HepG2 (cell line): ENCODE measurements at regions not wholly inside any gene's neighbourhood (a gene's known extent, or its start where the extent isn't known, plus 50 kb on each side); places are given as distances from the start of the nearest gene placed in this dataset.
"Not testable (repeated sequence)": the region's sequence is repeated elsewhere in the genome, so short reads cannot be mapped to it uniquely, and the experiment has no call there.

Experiments
- ARNT ChIP-seq: fragments of 450-650 bp; IDR thresholded peaks from 2 replicates; pipeline ENCODE4 v1.6.1; 2017
- MATR3 ChIP-seq: sonication (generic); formaldehyde crosslinking; IDR thresholded peaks from 2 replicates; pipeline ENCODE4 v1.4.0; 2020; ENCODE audit warnings: missing genetic modification reagents
- NR2C2 ChIP-seq: sonication (generic); formaldehyde crosslinking; IDR thresholded peaks from 2 replicates; pipeline ENCODE4 v1.4.0; 2020; ENCODE audit warnings: missing genetic modification reagents, mild to moderate bottlenecking, moderate library complexity, borderline replicate concordance
- SMAD3 ChIP-seq: sonication (generic); formaldehyde crosslinking; IDR thresholded peaks from 2 replicates; pipeline ENCODE4 v1.4.0; 2020; ENCODE audit warnings: missing genetic modification reagents
- ZFP36 ChIP-seq: fragments of 150-350 bp; IDR thresholded peaks from 2 replicates; pipeline ENCODE4 v1.6.1; 2018; ENCODE audit warnings: borderline replicate concordance, low read length, low read depth; ENCODE audit not compliant: partially characterized antibody
- ZNF639 ChIP-seq: conservative IDR thresholded peaks from 2 replicates; pipeline ENCODE4 v1.6.1; 2018; ENCODE audit warnings: missing genetic modification reagents
- ZNF672 ChIP-seq: sonication (generic); formaldehyde crosslinking; IDR thresholded peaks from 2 replicates; pipeline ENCODE4 v1.8.1; 2022; ENCODE audit warnings: missing genetic modification reagents
- ZNF780A ChIP-seq: sonication (generic); formaldehyde crosslinking; IDR thresholded peaks from 2 replicates; pipeline ENCODE4 v1.8.0; 2022; ENCODE audit warnings: mild to moderate bottlenecking, missing genetic modification reagents, moderate library complexity

GRCh38 chr1:195722146-195722545, 886.1 kb downstream of the KCNT2 start:
- not testable (repeated sequence) for TF ChIP-seq SMAD3; NR2C2 (CRISPR knock-in tag); ZNF672 (CRISPR knock-in tag); MATR3 (CRISPR knock-in tag); ZFP36; ZNF780A (CRISPR knock-in tag); ARNT; ZNF639 (CRISPR knock-in tag)
